K562 (cell line): ENCODE measurements at regions not wholly inside any gene's neighbourhood (a gene's known extent, or its start where the extent isn't known, plus 50 kb on each side); places are given as distances from the start of the nearest gene placed in this dataset.

ENCODE experiments used
- ATAC-seq: fragments of 200-7000 bp; cut with Tn5 transposase; 3 replicates; pipeline ENCODE4 v1.9.1; 2020; ENCODE audit warnings: moderate library complexity
- BruUV-seq: library from RNA; stranded (reverse); fragments of 400-500 nt; replicated peaks from 2 replicates; lab custom pipeline; 2021; lab: Mats Ljungman, UMichigan
- CTCF ChIA-PET: fragments of 300-600 bp; formaldehyde crosslinking; extraction: SDS; loops from one replicate; lab custom pipeline; 2021; ENCODE audit warnings: low intra/inter-chr PET ratio; lab: Yijun Ruan, JAX
- POLR2A ChIA-PET: fragments of 300-600, 350-650 bp; sonication (Branson Sonifier 250); formaldehyde crosslinking; extraction: SDS; loops from one replicate; lab custom pipeline; 2021; ENCODE audit warnings: antibody characterized with exemption, inconsistent platforms; lab: Yijun Ruan, JAX
- DNase-seq, 4 experiments: peaks; one replicate each; pipeline versions ENCODE4 v3.0.0 to v3.0.0-alpha.2; 2011 to 2018; ENCODE audit warnings: low spot score in 3 of 4, mixed read lengths in 3 of 4; ENCODE audit errors: extremely low read depth in 1 of 4
- FAIRE-seq: peaks from 2 replicates; lab custom pipeline; 2011; peaks lifted over from hg19 to GRCh38; lab: Jason Lieb, UNC
- H2AFZ ChIP-seq: 2 replicates; pipeline ENCODE4 v1.6.0; 2011; ENCODE audit warnings: low read depth, low read length, control low read depth, inconsistent platforms
- H3K27ac ChIP-seq: fragments of 200-600 bp; 3 replicates; pipeline ENCODE4 v1.8.0; 2011; ENCODE audit warnings: low read depth, mild to moderate bottlenecking, control low read depth, inconsistent platforms, low read length, moderate library complexity, mixed read lengths; ENCODE audit errors: extremely low read depth
- H3K27me3 ChIP-seq, 2 experiments: fragments of 300-600 bp in 1 of 2; 2 replicates in 1 of 2; 3 replicates in 1 of 2; pipeline versions ENCODE4 v1.6.0 to v1.8.0; 2011; ENCODE audit warnings: inconsistent platforms in 2 of 2, low read length in 2 of 2, mild to moderate bottlenecking in 1 of 2, mixed read lengths in 1 of 2, moderate library complexity in 1 of 2; ENCODE audit not compliant: control insufficient read depth in 2 of 2, insufficient read depth in 2 of 2
- H3K36me3 ChIP-seq: fragments of 300-600 bp; 3 replicates; pipeline ENCODE4 v1.8.0; 2011; ENCODE audit warnings: mild to moderate bottlenecking, low read length, inconsistent platforms; ENCODE audit not compliant: control insufficient read depth, insufficient read depth
- H3K4me1 ChIP-seq, 2 experiments: fragments of 200-600 bp in 1 of 2; replicated peaks in 1 of 2; 2 replicates in 1 of 2; 3 replicates in 1 of 2; pipeline versions ENCODE4 v1.5.1 to v1.8.0; 2011; ENCODE audit warnings: inconsistent platforms in 2 of 2, low read length in 2 of 2, mild to moderate bottlenecking in 1 of 2, mixed read lengths in 1 of 2, moderate library complexity in 1 of 2; ENCODE audit not compliant: control insufficient read depth in 2 of 2, insufficient read depth in 2 of 2
- H3K4me2 ChIP-seq: 2 replicates; pipeline ENCODE4 v1.6.1; 2011; ENCODE audit warnings: low read length, control low read depth, inconsistent platforms, mixed read lengths; ENCODE audit not compliant: insufficient read depth
- H3K4me3 ChIP-seq: fragments of 200-600 bp; sonication (generic), shearing (Covaris generic); 2 replicates; pipeline ENCODE4 v1.5.1; 2016; ENCODE audit warnings: control low read depth, inconsistent platforms
- H3K79me2 ChIP-seq: fragments of 200-600 bp; 3 replicates; pipeline ENCODE4 v1.8.0; 2011; ENCODE audit warnings: low read length, inconsistent platforms; ENCODE audit not compliant: control insufficient read depth, insufficient read depth
- H3K9ac ChIP-seq, 2 experiments: 2 replicates each; pipeline versions ENCODE4 v1.6.0 to v1.6.1; 2011; ENCODE audit warnings: low read depth in 2 of 2, low read length in 2 of 2, control low read depth in 1 of 2, inconsistent platforms in 1 of 2, mild to moderate bottlenecking in 1 of 2, mixed read lengths in 1 of 2; ENCODE audit not compliant: insufficient read depth in 1 of 2
- H3K9me1 ChIP-seq: one replicate; pipeline ENCODE4 v1.6.0; 2011; ENCODE audit warnings: inconsistent platforms, mild to moderate bottlenecking, low read length, moderate library complexity; ENCODE audit not compliant: control insufficient read depth, insufficient read depth
- H3K9me3 ChIP-seq: replicated peaks from 2 replicates; pipeline ENCODE4 v1.5.1; 2011; ENCODE audit warnings: low read depth, low read length, inconsistent platforms; ENCODE audit not compliant: control insufficient read depth, insufficient read depth
- H4K20me1 ChIP-seq: replicated peaks from 2 replicates; pipeline ENCODE4 v1.6.1; 2011; ENCODE audit warnings: low read length, inconsistent platforms, mixed read lengths; ENCODE audit not compliant: control insufficient read depth, insufficient read depth
- ADNP ChIP-seq: fragments of 200-800 bp; sonication (Bioruptor generic); IDR thresholded peaks from 2 replicates; pipeline ENCODE4 v1.6.1; 2016; ENCODE audit warnings: missing genetic modification characterization, missing compliant biosample characterization
- CBFB ChIP-seq: sonication (generic); formaldehyde crosslinking; IDR thresholded peaks from 2 replicates; pipeline ENCODE4 v1.4.0; 2020; ENCODE audit warnings: mild to moderate bottlenecking, missing genetic modification reagents
- CREM ChIP-seq: IDR thresholded peaks from 2 replicates; pipeline ENCODE4 v1.6.1; 2014; ENCODE audit warnings: antibody characterized with exemption, low read depth
- MAFK ChIP-seq: IDR thresholded peaks from 2 replicates; pipeline ENCODE4 v1.6.1; 2011; ENCODE audit warnings: low read length, improper control_type of control experiment
- SAFB2 ChIP-seq: fragments of 200-400 bp; formaldehyde crosslinking; IDR thresholded peaks from 2 replicates; pipeline ENCODE4 v1.6.1; 2018; ENCODE audit warnings: borderline replicate concordance, low read length, low read depth, moderate library complexity; ENCODE audit not compliant: severe bottlenecking
- SRSF3 ChIP-seq: fragments of 200-400 bp; formaldehyde crosslinking; IDR thresholded peaks from 2 replicates; pipeline ENCODE4 v1.6.1; 2016; ENCODE audit warnings: mild to moderate bottlenecking, low read length, moderate library complexity; ENCODE audit not compliant: insufficient read depth
- ZNF263 ChIP-seq: sonication (generic); formaldehyde crosslinking; IDR thresholded peaks from 2 replicates; pipeline ENCODE4 v1.8.0; 2022; ENCODE audit warnings: mild to moderate bottlenecking, missing genetic modification reagents, borderline replicate concordance
- ZNF57 ChIP-seq: fragments of 450-650 bp; formaldehyde crosslinking; IDR thresholded peaks from 2 replicates; pipeline ENCODE4 v1.4.0; 2020; ENCODE audit warnings: mild to moderate bottlenecking, moderate library complexity
- WGBS: fragments of 100-300 bp; shearing (Covaris generic); methylation state at CpG from one replicate; pipeline ENCODE4 v1.1.6; 2016; ENCODE audit warnings: low coverage, mixed read lengths; ENCODE audit not compliant: insufficient coverage; ENCODE audit errors: missing lambda C conversion rate; 5-methylcytosine and 5-hydroxymethylcytosine counted together
- in situ Hi-C: fragments of 300-500 bp; cut with MboI; formaldehyde crosslinking; loops from 4 replicates; pipeline ENCODE4 v1.15.0; 2018; ENCODE audit warnings: inconsistent platforms, mixed read lengths
- intact Hi-C: fragments of 100-400 bp; cut with micrococcal nuclease; formaldehyde crosslinking; loops from 2 replicates; pipeline ENCODE4 v1.14.2; 2022

DNA sequence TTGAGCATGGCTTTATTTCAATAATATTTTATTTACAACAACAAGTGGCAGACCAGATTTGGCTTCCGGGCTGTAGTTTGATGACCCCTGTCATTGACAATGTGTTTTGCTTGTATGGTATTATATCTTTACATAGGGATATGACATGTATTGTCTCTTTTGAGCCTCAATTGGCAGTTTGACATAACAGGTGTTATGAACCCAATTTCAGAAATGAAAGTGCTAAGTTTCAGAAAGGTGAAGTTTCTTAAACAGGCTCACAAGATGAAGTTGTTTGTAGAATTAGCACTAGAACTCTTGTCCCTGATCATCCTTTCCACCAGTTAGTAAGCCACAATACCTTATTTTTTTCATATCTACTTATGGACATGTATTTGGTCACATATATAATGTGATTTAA lies 303.0 kb upstream of the GRIA1 start:
- H3K9me3 ChIP-seq: no peaks in the 10 kb centered on the region
- POLR2A ChIA-PET: no interaction called here
- 11% methylated on average over 1 of the region's 1 CpG for WGBS

DNA sequence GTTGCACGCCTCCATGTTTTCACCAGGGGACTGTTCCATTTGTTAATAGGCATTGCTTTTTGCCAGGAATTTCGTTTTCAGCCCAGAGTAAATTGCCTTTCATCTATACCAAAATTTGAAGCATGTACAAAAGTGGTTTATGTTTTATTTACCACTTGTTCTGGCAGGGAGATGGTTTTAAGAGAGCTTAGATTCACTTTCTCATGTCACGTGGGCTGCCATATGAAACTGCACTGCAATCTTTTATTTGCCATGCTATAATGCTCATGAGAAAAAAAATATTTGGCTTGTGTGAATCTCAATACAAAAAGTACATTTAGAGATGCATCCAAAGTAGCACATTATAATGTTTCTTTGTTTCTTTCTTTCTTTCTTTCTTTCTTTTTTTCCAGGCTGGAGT lies 284.1 kb upstream of the GRIA1 start:
- WGBS: 0% methylated on average over 3 of the region's 3 CpGs
- TF ChIP-seq SAFB2 (no peak), ZNF263 (CRISPR knock-in tag) (no peak), CREM (no peak), ADNP (tag) (no peak), ZNF57 (CRISPR knock-in tag) (no peak), MAFK (no peak)
- ATAC-seq (no peak), DNase-seq (no peak), FAIRE-seq (no peak)
- Histone ChIP-seq H3K4me1 (no peaks in the 10 kb centered on the region), H3K9ac (no peak overlapping the region), H3K79me2 (no peaks in the 10 kb centered on the region), H2AFZ (no peak overlapping the region), H3K36me3 (no peaks in the 10 kb centered on the region), H4K20me1 (no peaks in the 10 kb centered on the region), H3K9me1 (no peaks in the 10 kb centered on the region), H3K27me3 (no peaks in the 10 kb centered on the region), H3K4me3 (no peak overlapping the region), H3K4me2 (no peak overlapping the region), H3K9me3 (no peaks in the 10 kb centered on the region), H3K27ac (no peak overlapping the region)
- intact Hi-C loops (no loop called here), in situ Hi-C loops (no loop called here)
- ChIA-PET POLR2A (no interaction called here), CTCF (no interaction called here)
- BruUV-seq: no TSS peak

More for the DNA sequence above, 303.0 kb upstream of the GRIA1 start:
- H3K9me1 ChIP-seq: no peaks in the 10 kb centered on the region
- H3K36me3 ChIP-seq: no peaks in the 10 kb centered on the region
- BruUV-seq: no TSS peak
- no peak overlapping the region for H3K27ac ChIP-seq
- ATAC-seq (no peak), DNase-seq (no peak), FAIRE-seq (no peak)
- H3K4me1 ChIP-seq: no peaks in the 10 kb centered on the region
- H4K20me1 ChIP-seq: no peaks in the 10 kb centered on the region
- intact Hi-C loops: no loop called here
- in situ Hi-C loops: no loop called here
- no peak overlapping the region for H3K9ac ChIP-seq
- H3K27me3 ChIP-seq: no peaks in the 10 kb centered on the region
- H2AFZ ChIP-seq: no peak overlapping the region
- H3K4me2 ChIP-seq: no peak overlapping the region
- H3K79me2 ChIP-seq: no peaks in the 10 kb centered on the region
- TF ChIP-seq SRSF3 (no peak), CBFB (CRISPR knock-in tag) (no peak)
- CTCF ChIA-PET: no interaction called here
- no peak overlapping the region for H3K4me3 ChIP-seq
